HG03354 (cell line): ENCODE measurements at regions not wholly inside any gene's neighbourhood (a gene's known extent, or its start where the extent isn't known, plus 50 kb on each side); places are given as distances from the start of the nearest gene placed in this dataset.
"Not testable (repeated sequence)": the region's sequence is repeated elsewhere in the genome, so short reads cannot be mapped to it uniquely, and the experiment has no call there.

Experiments used
- ATAC-seq: cut with Tn5 transposase; IDR thresholded peaks from one replicate; pipeline ENCODE4 v1.9.1; 2021; ENCODE audit warnings: mild to moderate bottlenecking; ENCODE audit not compliant: unreplicated experiment, poor library complexity, severe bottlenecking

- ATAC-seq = no peak
Observed at GRCh38 chr2:236834284-236834683, 251.4 kb upstream of the COPS8 start.

DNA sequence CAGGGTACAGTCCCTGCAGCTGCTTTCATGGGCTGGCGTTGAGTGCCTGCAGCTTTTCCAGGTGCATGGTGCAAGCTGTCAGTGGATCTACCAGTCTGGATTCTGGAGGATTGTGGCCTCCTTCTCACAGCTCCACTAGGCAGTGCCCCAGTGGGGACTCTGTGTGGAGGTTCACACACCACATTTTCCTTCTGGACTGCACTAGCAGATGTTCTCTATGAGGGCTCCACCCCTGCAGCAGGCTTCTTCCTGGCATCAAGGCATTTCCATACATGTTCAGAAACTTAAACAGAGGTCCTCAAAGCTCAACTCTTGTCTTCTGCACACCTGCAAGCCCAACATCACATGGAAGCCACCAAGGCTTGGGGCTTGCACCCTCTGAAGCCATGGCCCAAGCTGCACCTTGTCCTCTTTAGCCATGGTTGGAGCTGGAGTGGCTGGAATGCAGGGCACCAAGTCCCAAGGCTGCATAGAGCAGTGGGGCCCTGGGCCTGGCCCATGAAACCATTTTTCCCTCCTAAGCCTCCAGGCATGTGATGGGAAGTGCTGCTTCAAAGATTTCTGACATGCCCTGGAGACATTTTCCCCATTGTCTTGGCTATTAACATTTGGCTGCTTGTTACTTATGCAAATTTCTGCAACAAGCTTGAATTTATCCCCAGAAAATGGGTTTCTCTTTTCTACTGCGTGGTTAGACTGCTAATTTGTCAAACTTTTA, 250.2 kb upstream of the COPS8 start:
- ATAC-seq = no peak

DNA sequence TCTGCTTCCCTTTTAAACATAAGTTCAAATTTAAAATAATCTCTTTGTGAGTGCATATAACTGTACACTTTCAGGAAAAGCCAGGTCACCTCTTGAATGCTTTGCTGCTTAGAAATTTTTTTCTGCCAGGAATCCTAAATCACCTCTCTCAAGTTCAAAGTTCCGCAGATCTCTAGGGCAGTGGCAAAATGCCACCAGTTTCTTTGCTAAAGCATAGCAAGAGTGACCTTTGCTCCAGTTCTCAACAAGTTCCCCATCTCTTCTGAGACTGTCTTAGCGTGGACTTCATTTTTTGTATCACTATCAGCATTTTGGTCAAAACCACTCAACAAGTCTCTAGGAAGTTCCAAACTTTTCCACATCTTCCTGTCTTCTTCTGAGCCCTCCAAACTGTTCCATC, 249.7 kb upstream of the COPS8 start:
- not testable (repeated sequence) for ATAC-seq

GRCh38 chr2:236840215-236840614, 245.5 kb upstream of the COPS8 start:
- ATAC-seq = no peak

- no peak for ATAC-seq
Observed at GRCh38 chr2:236840857-236841256, 244.8 kb upstream of the COPS8 start.

DNA sequence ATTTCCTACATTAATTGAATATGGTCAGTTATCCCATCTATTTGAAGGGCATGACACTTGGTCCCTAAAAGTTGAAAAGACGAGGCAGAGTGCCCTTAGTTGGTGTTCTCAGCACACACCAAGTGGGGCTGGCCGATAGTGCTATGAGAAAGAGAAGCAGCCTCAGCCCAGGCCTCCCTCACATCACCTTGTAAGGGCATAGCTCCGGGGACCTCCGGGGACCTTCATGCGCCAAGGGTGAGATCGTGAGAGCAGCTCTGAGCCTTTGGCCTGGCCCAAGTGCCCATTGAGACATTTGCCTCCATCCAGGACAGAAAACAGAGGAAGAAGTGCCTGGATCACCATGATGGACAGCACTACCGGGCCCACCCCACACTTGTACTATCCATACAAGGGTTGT, 244.3 kb upstream of the COPS8 start:
- ATAC-seq = no peak

- no peak for ATAC-seq
Observed at GRCh38 chr2:236843161-236843968, 242.3 kb upstream of the COPS8 start.

DNA sequence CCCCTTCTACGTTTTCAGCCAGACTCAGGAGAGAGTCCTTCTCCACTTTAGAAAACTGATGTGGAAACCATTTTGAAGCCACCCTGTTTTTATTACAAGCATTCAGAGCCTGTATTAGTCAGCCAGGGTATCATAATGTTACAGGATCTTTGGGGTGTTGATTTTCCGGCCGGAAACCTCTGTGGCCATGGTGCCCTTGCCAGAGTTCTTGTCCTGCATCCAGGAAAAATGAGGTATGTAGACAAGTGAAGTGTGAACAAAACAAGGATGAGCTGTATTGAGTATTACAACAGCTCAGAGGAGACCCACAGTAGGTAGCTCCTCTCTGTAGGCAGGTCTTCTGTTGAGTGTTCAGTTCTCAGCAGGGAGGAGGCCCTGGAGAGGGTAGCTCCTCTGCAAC, 241.0 kb upstream of the COPS8 start:
- no peak for ATAC-seq

DNA sequence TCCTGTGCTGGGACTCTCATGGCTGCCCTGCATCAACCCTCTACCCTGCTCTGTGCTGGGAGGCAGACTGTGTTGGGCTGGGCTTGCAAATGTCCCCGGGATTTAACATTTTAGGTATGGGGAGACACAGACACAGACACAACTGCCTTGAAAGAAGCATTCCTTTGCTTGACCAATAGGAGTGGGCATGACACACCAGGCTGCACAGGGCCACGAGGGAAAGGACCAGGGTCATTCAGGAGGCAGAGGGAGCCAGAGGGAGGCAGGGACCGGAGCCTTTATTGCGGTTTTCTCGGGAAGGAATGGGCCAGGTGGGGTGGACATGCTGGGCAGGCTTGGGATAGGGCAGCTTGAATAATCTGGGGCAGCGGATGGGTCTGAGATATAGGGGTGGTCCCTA, 238.7 kb upstream of the COPS8 start:
- no peak for ATAC-seq

DNA sequence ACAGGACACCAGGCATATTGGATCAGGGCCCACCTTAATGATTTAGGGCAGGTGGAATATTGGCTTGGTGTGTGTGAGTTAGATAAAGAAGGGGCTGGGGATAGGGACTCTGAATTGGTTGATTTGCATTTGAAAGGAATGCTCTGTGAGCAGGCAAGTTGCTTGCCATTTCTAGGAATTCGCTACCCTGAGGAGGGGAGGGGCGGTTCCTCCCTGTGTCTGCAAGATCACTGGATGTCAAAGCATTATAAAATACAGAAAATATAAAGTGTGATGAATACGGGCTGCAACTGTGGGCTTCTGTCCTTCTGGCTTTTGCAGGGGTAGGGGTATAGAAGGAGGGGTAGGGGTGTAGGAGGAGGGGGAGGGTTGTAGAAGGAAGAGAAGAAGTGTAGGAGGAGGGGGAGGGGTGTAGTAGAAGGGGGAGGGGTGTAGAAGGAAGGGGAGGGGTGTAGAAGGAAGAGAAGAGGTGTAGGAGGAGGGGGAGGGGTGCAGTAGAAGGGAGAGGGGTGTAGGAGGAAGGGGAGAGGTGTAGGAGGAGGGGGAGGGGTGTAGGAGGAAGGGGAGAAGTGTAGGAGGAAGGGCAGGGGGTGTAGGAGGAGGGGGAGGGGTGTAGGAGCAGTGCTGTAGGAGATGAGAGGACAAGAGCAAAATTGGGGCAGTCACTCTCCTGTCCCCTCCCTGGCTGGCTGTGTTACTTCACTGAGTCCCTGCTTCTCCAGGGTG, 238.0 kb upstream of the COPS8 start:
- no peak for ATAC-seq

- no peak for ATAC-seq
Observed at GRCh38 chr2:236848501-236848900, 237.2 kb upstream of the COPS8 start.

DNA sequence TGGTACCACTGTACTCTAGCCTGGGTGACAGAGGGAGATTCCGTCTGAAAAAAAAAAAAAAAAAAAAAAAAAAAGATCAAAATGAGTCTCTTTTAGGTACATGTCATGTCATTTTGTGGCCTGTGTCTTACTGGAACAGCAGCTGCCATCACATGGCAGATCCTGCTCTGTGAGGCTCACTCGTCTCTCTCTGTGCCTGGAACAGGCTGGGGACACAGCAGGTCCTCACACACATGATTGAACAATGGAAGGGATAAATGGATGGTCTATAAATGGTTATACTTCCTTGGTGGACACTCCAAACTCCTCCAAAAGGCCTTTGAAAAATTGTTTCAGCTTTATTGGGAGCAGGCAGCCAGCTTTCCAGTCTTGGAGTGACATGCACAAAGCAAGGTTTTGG, 236.2 kb upstream of the COPS8 start:
- no peak for ATAC-seq

GRCh38 chr2:236849940-236850339, 235.7 kb upstream of the COPS8 start:
- ATAC-seq = no peak

GRCh38 chr2:236851187-236851586, 234.5 kb upstream of the COPS8 start:
- no peak for ATAC-seq

- ATAC-seq = no peak
Observed at GRCh38 chr2:236852100-236852976, 233.4 kb upstream of the COPS8 start.

DNA sequence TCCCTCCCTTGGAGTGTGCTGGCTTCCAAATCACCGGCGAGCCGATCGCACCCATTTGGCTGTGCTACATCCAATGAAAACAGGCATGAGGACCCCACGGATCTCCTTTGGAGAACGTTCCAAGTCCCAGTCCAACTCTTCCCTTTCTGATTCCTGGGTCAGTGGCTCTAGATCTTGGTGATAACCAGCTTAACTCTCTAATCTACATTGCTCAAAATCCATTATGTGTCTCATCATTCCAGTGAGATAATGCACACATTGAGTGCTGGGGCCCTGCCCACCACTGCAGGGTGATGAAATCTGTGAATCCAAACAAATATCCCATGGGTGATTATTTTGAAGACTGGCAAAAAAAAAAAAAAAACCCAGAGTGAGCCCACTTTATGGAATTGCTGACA, 232.7 kb upstream of the COPS8 start:
- ATAC-seq = no peak

DNA sequence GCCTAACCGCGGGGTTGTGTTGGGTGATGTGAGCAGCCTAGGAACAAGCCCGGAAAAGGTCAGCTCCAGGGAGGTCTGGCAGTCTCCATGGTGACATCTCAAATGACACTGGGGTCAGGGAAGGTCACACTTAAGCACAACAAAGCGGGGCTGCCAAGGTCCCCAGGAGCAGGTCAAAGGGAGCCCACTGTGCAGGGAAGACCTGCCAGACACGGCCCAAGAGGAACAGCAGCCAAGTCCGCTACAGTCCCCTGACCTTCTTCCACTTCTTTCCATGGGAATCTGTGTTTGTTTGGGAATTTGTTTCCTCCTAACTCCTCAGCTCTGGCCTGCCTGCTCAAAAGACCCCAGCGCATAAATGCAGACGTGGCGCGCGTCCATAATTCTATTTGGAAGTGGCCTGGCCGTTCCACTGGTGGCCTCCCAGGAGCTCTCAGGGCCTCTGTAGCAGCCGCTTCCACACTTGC, 232.1 kb upstream of the COPS8 start:
- ATAC-seq = no peak

DNA sequence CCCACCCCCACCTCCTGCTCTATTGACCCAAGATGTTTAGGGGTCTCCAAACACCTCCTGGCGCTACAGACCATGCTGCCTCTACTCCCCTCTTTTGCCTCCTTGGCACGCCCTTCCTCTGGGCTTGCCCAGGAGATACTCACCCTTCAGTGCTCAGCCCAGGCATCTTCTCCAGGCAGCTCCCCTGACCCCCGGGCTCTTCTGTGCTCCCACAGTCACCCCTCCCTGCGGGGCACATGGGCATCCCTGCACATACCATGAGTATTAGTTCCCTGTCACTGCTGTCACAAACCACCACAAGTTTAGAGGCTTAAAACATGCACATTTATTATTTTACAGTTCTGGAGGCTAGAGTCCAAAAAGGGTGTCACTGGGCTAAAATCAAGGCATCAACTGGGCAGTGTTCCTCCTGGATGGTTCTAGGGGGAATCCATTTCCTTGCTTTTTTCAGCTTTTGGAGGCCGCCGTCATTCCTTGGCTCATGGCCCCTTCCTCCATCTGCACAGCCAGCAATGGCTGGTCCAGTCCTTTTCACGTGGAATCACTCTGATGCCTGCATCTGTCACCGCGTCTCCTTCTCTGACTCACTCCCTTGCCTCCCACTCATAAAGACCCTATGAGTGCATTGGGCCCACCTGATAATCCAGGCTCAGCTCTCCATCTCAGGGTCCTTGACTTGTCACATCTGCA, 230.4 kb upstream of the COPS8 start:
- no peak for ATAC-seq
